ENCODE measurements at regions not wholly inside any gene's neighbourhood (a gene's known extent, or its start where the extent isn't known, plus 50 kb on each side); places are given as distances from the start of the nearest gene placed in this dataset.
A peak's percentile ranks its signal among the peaks of the same experiment; 100 is the strongest.

DNA sequence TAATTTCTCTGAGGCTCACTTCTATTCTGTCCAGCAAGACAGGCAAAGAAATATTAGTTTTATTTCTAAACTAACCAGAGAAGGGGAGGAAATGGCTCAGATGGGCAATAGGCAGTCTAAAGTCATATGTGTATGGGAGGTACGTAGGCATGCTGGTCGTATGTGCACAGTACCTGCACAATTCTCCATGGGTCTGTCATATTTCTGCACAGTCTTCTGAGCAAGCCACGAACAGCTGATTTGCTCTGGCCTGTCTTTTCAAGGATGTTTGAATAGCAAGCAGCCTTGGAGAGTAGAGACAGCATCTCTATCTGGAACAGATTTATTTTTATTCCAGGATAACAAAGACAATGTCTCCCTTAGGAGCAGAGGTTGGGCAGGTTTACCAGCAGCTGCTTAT, 92.1 kb downstream of the SLC25A47 start:
- WGBS: 97% methylated on average over 3 of the region's 3 CpGs
- H3K4me1 ChIP-seq: peaks cover 0 to 12% (median 2%) of the 10 kb centered on the region in 4 donors
- intact Hi-C loops (cut with DNase I): no loop called here
- no peak for DNase-seq (ENCODE audit: extremely low spot score)
- TF ChIP-seq EP300 (IDR thresholded peaks at IDR 0.05): no peak
- TF ChIP-seq POLR2A (IDR thresholded peaks at IDR 0.05; ENCODE audit: low read depth): no peak
- TF ChIP-seq, protein P1, sequence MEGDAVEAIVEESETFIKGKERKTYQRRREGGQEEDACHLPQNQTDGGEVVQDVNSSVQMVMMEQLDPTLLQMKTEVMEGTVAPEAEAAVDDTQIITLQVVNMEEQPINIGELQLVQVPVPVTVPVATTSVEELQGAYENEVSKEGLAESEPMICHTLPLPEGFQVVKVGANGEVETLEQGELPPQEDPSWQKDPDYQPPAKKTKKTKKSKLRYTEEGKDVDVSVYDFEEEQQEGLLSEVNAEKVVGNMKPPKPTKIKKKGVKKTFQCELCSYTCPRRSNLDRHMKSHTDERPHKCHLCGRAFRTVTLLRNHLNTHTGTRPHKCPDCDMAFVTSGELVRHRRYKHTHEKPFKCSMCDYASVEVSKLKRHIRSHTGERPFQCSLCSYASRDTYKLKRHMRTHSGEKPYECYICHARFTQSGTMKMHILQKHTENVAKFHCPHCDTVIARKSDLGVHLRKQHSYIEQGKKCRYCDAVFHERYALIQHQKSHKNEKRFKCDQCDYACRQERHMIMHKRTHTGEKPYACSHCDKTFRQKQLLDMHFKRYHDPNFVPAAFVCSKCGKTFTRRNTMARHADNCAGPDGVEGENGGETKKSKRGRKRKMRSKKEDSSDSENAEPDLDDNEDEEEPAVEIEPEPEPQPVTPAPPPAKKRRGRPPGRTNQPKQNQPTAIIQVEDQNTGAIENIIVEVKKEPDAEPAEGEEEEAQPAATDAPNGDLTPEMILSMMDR (IDR thresholded peaks at IDR 0.05): no peak
- no peak for TF ChIP-seq POLR2AphosphoS5 (IDR thresholded peaks at IDR 0.05)
- H3K9me3 ChIP-seq: no peaks in the 10 kb centered on the region
- H3K36me3 ChIP-seq: no peaks in the 10 kb centered on the region
- no peaks in the 10 kb centered on the region for H3K27me3 ChIP-seq
- no peak overlapping the region for H3K27ac ChIP-seq (replicated peaks in 1 of 4)
- no peak overlapping the region for H3K4me3 ChIP-seq

DNA sequence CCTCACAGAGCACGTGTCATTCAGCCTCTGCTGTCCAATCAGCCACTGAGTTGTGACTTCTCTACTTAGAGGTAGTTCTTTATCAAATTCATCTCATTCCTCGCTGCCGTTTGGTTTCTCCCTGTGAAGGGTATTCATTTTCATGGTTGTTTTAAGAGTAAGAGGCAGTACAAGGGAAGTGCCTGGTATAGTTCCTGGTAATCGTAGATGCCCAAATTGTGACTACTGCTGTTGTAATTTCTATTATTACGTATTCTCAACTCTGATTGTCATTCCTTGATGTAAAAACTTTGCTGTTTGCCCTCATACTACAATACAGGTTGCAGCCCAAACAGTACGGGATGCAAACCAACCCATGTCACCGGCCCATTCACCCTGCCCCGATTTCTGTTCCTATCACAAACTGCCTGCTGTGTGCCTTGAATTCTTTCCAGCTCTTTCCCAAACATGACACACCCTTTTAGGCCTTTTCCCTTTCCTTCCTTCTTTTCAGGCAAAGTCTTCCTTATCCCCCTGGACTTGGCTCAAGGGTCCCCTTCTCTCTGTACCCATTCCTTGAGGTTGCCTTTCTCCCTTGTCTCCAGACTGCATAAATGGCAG, 93.0 kb downstream of the SLC25A47 start:
- WGBS: 91% methylated on average over 8 of the region's 8 CpGs
- H3K27ac ChIP-seq (replicated peaks in 1 of 4): no peak overlapping the region
- H3K4me1 ChIP-seq: peaks cover 0 to 12% (median 2%) of the 10 kb centered on the region in 4 donors
- no peaks in the 10 kb centered on the region for H3K9me3 ChIP-seq
- no peaks in the 10 kb centered on the region for H3K36me3 ChIP-seq
- intact Hi-C loops (cut with DNase I): no loop called here
- H3K27me3 ChIP-seq: no peaks in the 10 kb centered on the region
- TF ChIP-seq EP300 (IDR thresholded peaks at IDR 0.05) (no peak), POLR2AphosphoS5 (IDR thresholded peaks at IDR 0.05) (no peak), POLR2A (IDR thresholded peaks at IDR 0.05; ENCODE audit: low read depth) (no peak)
- TF ChIP-seq, protein P1 (IDR thresholded peaks at IDR 0.05): no peak
- DNase-seq (ENCODE audit: extremely low spot score): no peak
- no peak overlapping the region for H3K4me3 ChIP-seq

DNA sequence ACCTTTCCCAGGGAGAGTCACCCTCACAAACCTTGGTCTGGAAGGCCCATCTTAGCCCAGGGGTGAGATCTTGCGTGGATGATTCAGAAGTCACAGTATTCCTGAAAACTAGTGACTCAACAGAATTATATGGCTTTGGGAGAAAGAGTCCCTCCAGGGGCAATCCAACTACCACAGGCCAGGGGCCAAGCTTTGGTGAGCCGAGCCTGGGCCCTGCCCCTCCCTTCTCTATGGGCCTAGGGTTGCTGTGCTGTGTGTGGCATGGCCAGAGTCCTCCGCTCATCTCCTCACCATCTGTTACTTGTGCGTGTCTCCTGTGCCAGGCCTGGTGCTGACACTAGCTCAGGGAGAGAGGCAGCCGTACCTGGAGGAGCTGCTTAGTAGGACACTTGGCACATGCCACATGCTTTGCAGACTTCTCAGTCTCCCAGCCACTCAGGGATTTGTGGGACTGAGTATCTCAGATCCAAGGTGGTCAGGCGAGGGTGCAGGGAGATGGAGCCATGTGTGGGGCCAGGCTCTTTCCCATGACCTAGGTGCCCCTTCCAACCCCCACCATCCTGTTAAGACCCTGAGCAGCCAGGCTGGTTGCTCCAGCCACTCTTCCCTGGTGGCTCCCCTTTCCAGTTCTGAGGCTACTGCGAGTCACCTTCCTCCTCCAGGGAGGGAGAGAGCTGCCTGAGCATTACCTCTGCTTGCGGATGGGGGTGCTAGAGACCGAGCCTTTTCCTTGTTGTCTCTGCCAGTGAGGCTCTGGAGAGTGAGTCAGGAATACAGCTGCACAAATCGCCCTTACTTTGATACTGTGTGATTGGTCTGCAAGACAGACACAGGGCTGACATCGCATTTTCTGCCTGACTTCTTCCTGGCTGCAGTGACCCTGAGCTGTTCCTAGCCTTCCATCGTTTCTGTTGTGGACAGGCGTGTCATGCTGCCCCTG, 94.1 kb downstream of the SLC25A47 start:
- no peak for TF ChIP-seq POLR2AphosphoS5 (IDR thresholded peaks at IDR 0.05)
- TF ChIP-seq, protein P1 (IDR thresholded peaks at IDR 0.05): peak; percentile 23 to 41 (median 28)

DNA sequence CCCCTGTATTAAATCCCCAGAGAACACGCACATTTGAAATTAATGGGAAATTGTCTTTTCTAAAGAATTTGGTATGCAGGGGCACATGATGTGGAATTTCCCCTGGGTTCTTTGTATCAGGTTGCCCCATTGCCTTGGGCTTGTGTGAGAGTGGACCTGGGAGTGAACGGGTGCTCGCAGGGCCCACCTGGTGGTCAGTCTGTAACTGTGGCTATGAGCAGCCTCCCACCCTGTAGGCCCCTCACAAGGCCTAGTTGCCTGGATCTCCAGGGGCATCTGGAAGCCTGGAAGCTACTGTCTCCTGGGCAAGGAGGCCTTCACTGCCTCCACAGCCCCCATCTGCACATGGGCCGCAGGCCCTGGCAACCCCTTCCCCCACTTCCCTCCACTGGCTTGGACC, 96.7 kb downstream of the SLC25A47 start:
- no peak for DNase-seq (ENCODE audit: extremely low spot score)
- intact Hi-C loops (cut with DNase I): no loop called here
- no peaks in the 10 kb centered on the region for H3K36me3 ChIP-seq
- H3K27ac ChIP-seq (replicated peaks in 1 of 4): no peak overlapping the region
- no peak for TF ChIP-seq POLR2AphosphoS5 (IDR thresholded peaks at IDR 0.05)
- no peak for TF ChIP-seq POLR2A (IDR thresholded peaks at IDR 0.05; ENCODE audit: low read depth)
- TF ChIP-seq, protein P1 (IDR thresholded peaks at IDR 0.05): no peak
- TF ChIP-seq EP300 (IDR thresholded peaks at IDR 0.05): no peak
- no peak overlapping the region for H3K4me3 ChIP-seq
- no peaks in the 10 kb centered on the region for H3K27me3 ChIP-seq
- H3K4me1 ChIP-seq: peaks cover 0 to 12% (median 7%) of the 10 kb centered on the region in 4 donors
- H3K9me3 ChIP-seq: no peaks in the 10 kb centered on the region
- 91% methylated on average over 3 of the region's 4 CpGs for WGBS

More for the DNA sequence above, 94.1 kb downstream of the SLC25A47 start:
- Histone ChIP-seq H3K27ac (replicated peaks in 1 of 4) (no peak overlapping the region), H3K4me3 (no peak overlapping the region), H3K27me3 (no peaks in the 10 kb centered on the region), H3K36me3 (no peaks in the 10 kb centered on the region), H3K9me3 (no peaks in the 10 kb centered on the region), H3K4me1 (peaks cover 0 to 12% (median 2%) of the 10 kb centered on the region in 4 donors)
- WGBS: 79% methylated on average over 9 of the region's 13 CpGs
- intact Hi-C loops (cut with DNase I): no loop called here
- DNase-seq (ENCODE audit: extremely low spot score): no peak
